ENCODE measurements at regions not wholly inside any gene's neighbourhood (a gene's known extent, or its start where the extent isn't known, plus 50 kb on each side); places are given as distances from the start of the nearest gene placed in this dataset.

GRCh38 chr5:145204743-145205142, 630.4 kb downstream of the PRELID2 start:
- H2AFZ ChIP-seq (ENCODE audit: low read depth, low read length): no peak overlapping the region

GRCh38 chr5:145203193-145203592, 631.9 kb downstream of the PRELID2 start:
- Histone ChIP-seq H3K4me3 (ENCODE audit: low read length) (no peak overlapping the region), H3K79me2 (ENCODE audit: low read length) (no peaks in the 10 kb centered on the region), H4K20me1 (ENCODE audit: insufficient read depth, low read length) (no peaks in the 10 kb centered on the region), H3K4me1 (ENCODE audit: low read length) (no peaks in the 10 kb centered on the region), H3K27ac (ENCODE audit: low read length) (no peak overlapping the region), H3K4me2 (ENCODE audit: low read length) (no peak overlapping the region), H3K27me3 (ENCODE audit: low read depth, low read length) (no peaks in the 10 kb centered on the region), H3K9ac (ENCODE audit: low read length) (no peak overlapping the region), H3K36me3 (replicated peaks; ENCODE audit: low read depth, low read length) (no peaks in the 10 kb centered on the region), H2AFZ (ENCODE audit: low read depth, low read length) (no peak overlapping the region), H3K9me3 (ENCODE audit: insufficient read depth, low read length) (no peaks in the 10 kb centered on the region)
- TF ChIP-seq CTCF (IDR thresholded peaks at IDR 0.05; ENCODE audit: low read depth, low read length) (no peak), EZH2phosphoT487 (IDR thresholded peaks at IDR 0.05; ENCODE audit: low read depth) (no peak)

More at GRCh38 chr5:145204743-145205142, 630.4 kb downstream of the PRELID2 start:
- Histone ChIP-seq H3K9ac (ENCODE audit: low read length) (no peak overlapping the region), H4K20me1 (ENCODE audit: insufficient read depth, low read length) (no peaks in the 10 kb centered on the region), H3K9me3 (ENCODE audit: insufficient read depth, low read length) (no peaks in the 10 kb centered on the region), H3K27ac (ENCODE audit: low read length) (no peak overlapping the region), H3K4me1 (ENCODE audit: low read length) (no peaks in the 10 kb centered on the region), H3K4me2 (ENCODE audit: low read length) (no peak overlapping the region), H3K4me3 (ENCODE audit: low read length) (no peak overlapping the region), H3K27me3 (ENCODE audit: low read depth, low read length) (no peaks in the 10 kb centered on the region), H3K79me2 (ENCODE audit: low read length) (no peaks in the 10 kb centered on the region), H3K36me3 (replicated peaks; ENCODE audit: low read depth, low read length) (no peaks in the 10 kb centered on the region)
- TF ChIP-seq CTCF (IDR thresholded peaks at IDR 0.05; ENCODE audit: low read depth, low read length): no peak

GRCh38 chr5:145198525-145199260, 636.4 kb downstream of the PRELID2 start:
- no peak for TF ChIP-seq EZH2phosphoT487 (IDR thresholded peaks at IDR 0.05; ENCODE audit: low read depth)
- no peak for TF ChIP-seq CTCF (IDR thresholded peaks at IDR 0.05; ENCODE audit: low read depth, low read length)

GRCh38 chr5:145189746-145190145, 645.4 kb downstream of the PRELID2 start:
- Histone ChIP-seq H3K27ac (ENCODE audit: low read length) (no peak overlapping the region), H3K9ac (ENCODE audit: low read length) (no peak overlapping the region), H4K20me1 (ENCODE audit: insufficient read depth, low read length) (no peaks in the 10 kb centered on the region), H3K27me3 (ENCODE audit: low read depth, low read length) (no peaks in the 10 kb centered on the region), H3K9me3 (ENCODE audit: insufficient read depth, low read length) (no peaks in the 10 kb centered on the region), H3K79me2 (ENCODE audit: low read length) (no peaks in the 10 kb centered on the region), H3K4me1 (ENCODE audit: low read length) (no peaks in the 10 kb centered on the region), H2AFZ (ENCODE audit: low read depth, low read length) (no peak overlapping the region), H3K4me3 (ENCODE audit: low read length) (no peak overlapping the region), H3K4me2 (ENCODE audit: low read length) (no peak overlapping the region), H3K36me3 (replicated peaks; ENCODE audit: low read depth, low read length) (no peaks in the 10 kb centered on the region)
- TF ChIP-seq EZH2phosphoT487 (IDR thresholded peaks at IDR 0.05; ENCODE audit: low read depth) (no peak), CTCF (IDR thresholded peaks at IDR 0.05; ENCODE audit: low read depth, low read length) (no peak)

More at GRCh38 chr5:145198525-145199260, 636.4 kb downstream of the PRELID2 start:
- Histone ChIP-seq H3K4me3 (ENCODE audit: low read length) (no peak overlapping the region), H3K27me3 (ENCODE audit: low read depth, low read length) (no peaks in the 10 kb centered on the region), H2AFZ (ENCODE audit: low read depth, low read length) (no peak overlapping the region), H3K4me1 (ENCODE audit: low read length) (no peaks in the 10 kb centered on the region), H3K27ac (ENCODE audit: low read length) (no peak overlapping the region), H3K36me3 (replicated peaks; ENCODE audit: low read depth, low read length) (no peaks in the 10 kb centered on the region), H4K20me1 (ENCODE audit: insufficient read depth, low read length) (no peaks in the 10 kb centered on the region), H3K79me2 (ENCODE audit: low read length) (no peaks in the 10 kb centered on the region), H3K9me3 (ENCODE audit: insufficient read depth, low read length) (no peaks in the 10 kb centered on the region), H3K9ac (ENCODE audit: low read length) (no peak overlapping the region), H3K4me2 (ENCODE audit: low read length) (no peak overlapping the region)
